Right lobe of liver (tissue), 4 donors: ENCODE measurements at regions not wholly inside any gene's neighbourhood (a gene's known extent, or its start where the extent isn't known, plus 50 kb on each side); places are given as distances from the start of the nearest gene placed in this dataset.

Source experiments
- CTCF ChIP-seq, 4 donors: fragments of 200-600 bp in 3 of 4; fragments of 450-650 bp in 1 of 4; IDR thresholded peaks; one replicate each; pipeline versions ENCODE4 v1.5.1 to v1.8.0; 2016 to 2022; ENCODE audit warnings: antibody characterized with exemption in 4 of 4, mild to moderate bottlenecking in 2 of 4
- POLR2A ChIP-seq: fragments of 450-650 bp; IDR thresholded peaks from one replicate; pipeline ENCODE4 v1.6.1; 2017; ENCODE audit warnings: antibody characterized with exemption, mild to moderate bottlenecking
- donor health status: DM: no; HTN: no; CAD: no.
- donor health status: DM: no; HTN: no; CAD: no.
- donor health status: DM: no; HTN: yes; CAD: no.

GRCh38 chr9:109875495-109876129 lies 95.6 kb downstream of the PALM2AKAP2 start:
- TF ChIP-seq POLR2A = no peak
- no peak for TF ChIP-seq CTCF (IDR thresholded peaks at IDR 0.05)
